ENCODE measurements at regions not wholly inside any gene's neighbourhood (a gene's known extent, or its start where the extent isn't known, plus 50 kb on each side); places are given as distances from the start of the nearest gene placed in this dataset.

- no peak for TF ChIP-seq CTCF (IDR thresholded peaks at IDR 0.05; ENCODE audit: low read depth, low read length)
- TF ChIP-seq EZH2phosphoT487 (IDR thresholded peaks at IDR 0.05; ENCODE audit: low read depth), result no peak
Observed at GRCh38 chr1:96466842-96467241, 254.7 kb upstream of the PTBP2 start.
